ENCODE measurements at regions not wholly inside any gene's neighbourhood (a gene's known extent, or its start where the extent isn't known, plus 50 kb on each side); places are given as distances from the start of the nearest gene placed in this dataset.
A peak's percentile ranks its signal among the peaks of the same experiment; 100 is the strongest.

GRCh38 chr22:48957987-48958321 lies 869.7 kb downstream of the BRD1 start:
- DNase-seq (no peak), ATAC-seq (ENCODE audit: low read depth in 2 of 2) (no peak)
- H3K36me3 ChIP-seq (ENCODE audit: control insufficient read depth, insufficient read depth, low read length) = no peaks in the 10 kb centered on the region
- peaks cover 17% of the 10 kb centered on the region for H3K27me3 Mint-ChIP-seq
- no peaks in the 10 kb centered on the region for H3K36me3 Mint-ChIP-seq
- H3K9me3 Mint-ChIP-seq = peaks cover 0 to 1% (median 0%) of the 10 kb centered on the region in 7 donors
- peaks cover 3% of the 10 kb centered on the region for H3K27me3 ChIP-seq (ENCODE audit: control insufficient read depth, insufficient read depth, low read length)
- no peaks in the 10 kb centered on the region for H3K4me1 Mint-ChIP-seq
- H3K4me1 ChIP-seq (ENCODE audit: control insufficient read depth, insufficient read depth, low read length, poor library complexity, severe bottlenecking) = no peaks in the 10 kb centered on the region
- H3K9me3 ChIP-seq (ENCODE audit: control insufficient read depth in 2 of 2, low read length in 2 of 2) = no peaks in the 10 kb centered on the region
- H3K4me3 ChIP-seq (ENCODE audit: low read depth, low read length) = no peak overlapping the region
- H3K27ac ChIP-seq (ENCODE audit: insufficient read depth, low read length, poor library complexity, severe bottlenecking) = no peak overlapping the region
- no peak overlapping the region for H3K27ac Mint-ChIP-seq
- H3K4me3 Mint-ChIP-seq = no peak overlapping the region

- Histone ChIP-seq H3K27ac (ENCODE audit: insufficient read depth, low read length, poor library complexity, severe bottlenecking) (no peak overlapping the region), H3K36me3 (ENCODE audit: control insufficient read depth, insufficient read depth, low read length) (no peaks in the 10 kb centered on the region), H3K9me3 (ENCODE audit: control insufficient read depth in 2 of 2, low read length in 2 of 2) (no peaks in the 10 kb centered on the region), H3K4me1 (ENCODE audit: control insufficient read depth, insufficient read depth, low read length, poor library complexity, severe bottlenecking) (no peaks in the 10 kb centered on the region), H3K27me3 (ENCODE audit: control insufficient read depth, insufficient read depth, low read length) (peaks cover 3% of the 10 kb centered on the region), H3K4me3 (ENCODE audit: low read depth, low read length) (no peak overlapping the region)
- Mint-ChIP-seq H3K36me3 (no peaks in the 10 kb centered on the region), H3K27ac (no peak overlapping the region), H3K9me3 (peaks cover 0 to 1% (median 0%) of the 10 kb centered on the region in 7 donors), H3K4me3 (no peak overlapping the region), H3K4me1 (no peaks in the 10 kb centered on the region), H3K27me3 (peaks cover 13% of the 10 kb centered on the region)
- DNase-seq (no peak), ATAC-seq (ENCODE audit: low read depth in 2 of 2) (no peak)
These were observed 870.2 kb downstream of the BRD1 start for GRCh38 chr22:48957311-48957986.

GRCh38 chr22:48955351-48956311 lies 872.0 kb downstream of the BRD1 start:
- H3K27me3 ChIP-seq (ENCODE audit: control insufficient read depth, insufficient read depth, low read length) = no peaks in the 10 kb centered on the region
- Mint-ChIP-seq H3K4me3 (no peak overlapping the region), H3K36me3 (no peaks in the 10 kb centered on the region), H3K9me3 (peaks cover 0 to 1% (median 0%) of the 10 kb centered on the region in 7 donors), H3K27me3 (peaks cover 4% of the 10 kb centered on the region), H3K4me1 (peaks cover 0 to 4% (median 0%) of the 10 kb centered on the region in 4 donors), H3K27ac (peak overlapping the region in 2 of 3 donors; percentile 64 to 97)
- DNase-seq = no peak
- no peak for ATAC-seq (ENCODE audit: low read depth in 2 of 2)
- H3K4me3 ChIP-seq (ENCODE audit: low read depth, low read length) = no peak overlapping the region
- no peak overlapping the region for H3K27ac ChIP-seq (ENCODE audit: insufficient read depth, low read length, poor library complexity, severe bottlenecking)
- H3K36me3 ChIP-seq (ENCODE audit: control insufficient read depth, insufficient read depth, low read length) = no peaks in the 10 kb centered on the region
- no peaks in the 10 kb centered on the region for H3K4me1 ChIP-seq (ENCODE audit: control insufficient read depth, insufficient read depth, low read length, poor library complexity, severe bottlenecking)
- H3K9me3 ChIP-seq (ENCODE audit: control insufficient read depth in 2 of 2, low read length in 2 of 2) = no peaks in the 10 kb centered on the region

GRCh38 chr22:48954781-48955311 lies 872.8 kb downstream of the BRD1 start:
- peaks cover 4% of the 10 kb centered on the region for H3K27me3 Mint-ChIP-seq
- H3K9me3 Mint-ChIP-seq = peaks cover 0 to 1% (median 0%) of the 10 kb centered on the region in 7 donors
- Histone ChIP-seq H3K36me3 (ENCODE audit: control insufficient read depth, insufficient read depth, low read length) (no peaks in the 10 kb centered on the region), H3K4me1 (ENCODE audit: control insufficient read depth, insufficient read depth, low read length, poor library complexity, severe bottlenecking) (no peaks in the 10 kb centered on the region), H3K27me3 (ENCODE audit: control insufficient read depth, insufficient read depth, low read length) (no peaks in the 10 kb centered on the region), H3K4me3 (ENCODE audit: low read depth, low read length) (no peak overlapping the region), H3K27ac (ENCODE audit: insufficient read depth, low read length, poor library complexity, severe bottlenecking) (no peak overlapping the region), H3K9me3 (ENCODE audit: control insufficient read depth in 2 of 2, low read length in 2 of 2) (no peaks in the 10 kb centered on the region)
- no peak for ATAC-seq (ENCODE audit: low read depth in 2 of 2)
- no peak overlapping the region for H3K27ac Mint-ChIP-seq
- H3K36me3 Mint-ChIP-seq = no peaks in the 10 kb centered on the region
- peaks cover 0 to 4% (median 0%) of the 10 kb centered on the region in 4 donors for H3K4me1 Mint-ChIP-seq
- H3K4me3 Mint-ChIP-seq = no peak overlapping the region
- DNase-seq = no peak

- H3K4me1 ChIP-seq (ENCODE audit: control insufficient read depth, insufficient read depth, low read length, poor library complexity, severe bottlenecking) = no peaks in the 10 kb centered on the region
- ATAC-seq (ENCODE audit: low read depth in 2 of 2) (no peak), DNase-seq (no peak)
- no peaks in the 10 kb centered on the region for H3K9me3 ChIP-seq (ENCODE audit: control insufficient read depth in 2 of 2, low read length in 2 of 2)
- peaks cover 4% of the 10 kb centered on the region for H3K27me3 Mint-ChIP-seq
- no peaks in the 10 kb centered on the region for H3K9me3 Mint-ChIP-seq
- H3K4me3 ChIP-seq (ENCODE audit: low read depth, low read length) = no peak overlapping the region
- H3K36me3 Mint-ChIP-seq = no peaks in the 10 kb centered on the region
- no peak overlapping the region for H3K27ac ChIP-seq (ENCODE audit: insufficient read depth, low read length, poor library complexity, severe bottlenecking)
- H3K27ac Mint-ChIP-seq = no peak overlapping the region
- H3K4me3 Mint-ChIP-seq = no peak overlapping the region
- no peaks in the 10 kb centered on the region for H3K27me3 ChIP-seq (ENCODE audit: control insufficient read depth, insufficient read depth, low read length)
- H3K4me1 Mint-ChIP-seq = peaks cover 0 to 4% (median 0%) of the 10 kb centered on the region in 4 donors
- no peaks in the 10 kb centered on the region for H3K36me3 ChIP-seq (ENCODE audit: control insufficient read depth, insufficient read depth, low read length)
These were observed 873.8 kb downstream of the BRD1 start for GRCh38 chr22:48953830-48954229.

- no peaks in the 10 kb centered on the region for H3K36me3 ChIP-seq (ENCODE audit: control insufficient read depth, insufficient read depth, low read length)
- DNase-seq = no peak
- no peaks in the 10 kb centered on the region for H3K9me3 ChIP-seq (ENCODE audit: control insufficient read depth in 2 of 2, low read length in 2 of 2)
- no peak for ATAC-seq (ENCODE audit: low read depth in 2 of 2)
- Mint-ChIP-seq H3K9me3 (no peaks in the 10 kb centered on the region), H3K4me3 (no peak overlapping the region), H3K27ac (no peak overlapping the region), H3K4me1 (peaks cover 0 to 4% (median 0%) of the 10 kb centered on the region in 4 donors), H3K36me3 (no peaks in the 10 kb centered on the region), H3K27me3 (peaks cover 4% of the 10 kb centered on the region)
- no peak overlapping the region for H3K4me3 ChIP-seq (ENCODE audit: low read depth, low read length)
- H3K27me3 ChIP-seq (ENCODE audit: control insufficient read depth, insufficient read depth, low read length) = no peaks in the 10 kb centered on the region
- no peak overlapping the region for H3K27ac ChIP-seq (ENCODE audit: insufficient read depth, low read length, poor library complexity, severe bottlenecking)
- no peaks in the 10 kb centered on the region for H3K4me1 ChIP-seq (ENCODE audit: control insufficient read depth, insufficient read depth, low read length, poor library complexity, severe bottlenecking)
These were observed 874.5 kb downstream of the BRD1 start for GRCh38 chr22:48953103-48953720.

- Mint-ChIP-seq H3K36me3 (no peaks in the 10 kb centered on the region), H3K4me1 (peaks cover 0 to 4% (median 0%) of the 10 kb centered on the region in 4 donors), H3K27me3 (peaks cover 4% of the 10 kb centered on the region), H3K4me3 (no peak overlapping the region), H3K9me3 (no peaks in the 10 kb centered on the region), H3K27ac (no peak overlapping the region)
- ATAC-seq (ENCODE audit: low read depth in 2 of 2) (no peak), DNase-seq (no peak)
- no peak overlapping the region for H3K4me3 ChIP-seq (ENCODE audit: low read depth, low read length)
- no peak overlapping the region for H3K27ac ChIP-seq (ENCODE audit: insufficient read depth, low read length, poor library complexity, severe bottlenecking)
- H3K9me3 ChIP-seq (ENCODE audit: control insufficient read depth in 2 of 2, low read length in 2 of 2) = no peaks in the 10 kb centered on the region
- no peaks in the 10 kb centered on the region for H3K27me3 ChIP-seq (ENCODE audit: control insufficient read depth, insufficient read depth, low read length)
- H3K36me3 ChIP-seq (ENCODE audit: control insufficient read depth, insufficient read depth, low read length) = no peaks in the 10 kb centered on the region
- no peaks in the 10 kb centered on the region for H3K4me1 ChIP-seq (ENCODE audit: control insufficient read depth, insufficient read depth, low read length, poor library complexity, severe bottlenecking)
These were observed 875.2 kb downstream of the BRD1 start for GRCh38 chr22:48952256-48953102.
